ENCODE measurements at regions not wholly inside any gene's neighbourhood (a gene's known extent, or its start where the extent isn't known, plus 50 kb on each side); places are given as distances from the start of the nearest gene placed in this dataset.

GRCh38 chr5:42120070-42120469, 195.0 kb downstream of the FBXO4 start:
- Histone ChIP-seq H3K4me1 (ENCODE audit: insufficient read depth, low read length) (no peaks in the 10 kb centered on the region), H3K9me3 (ENCODE audit: insufficient read depth, low read length, severe bottlenecking) (no peaks in the 10 kb centered on the region), H3K4me2 (ENCODE audit: insufficient read depth, low read length) (no peak overlapping the region), H3K27ac (ENCODE audit: low read length) (no peak overlapping the region), H3K4me3 (ENCODE audit: low read depth in 1 of 2, low read length in 2 of 2) (no peak overlapping the region), H3K27me3 (ENCODE audit: insufficient read depth, low read length, poor library complexity) (no peaks in the 10 kb centered on the region), H3K36me3 (ENCODE audit: insufficient read depth, low read length) (no peaks in the 10 kb centered on the region), H2AFZ (ENCODE audit: low read depth, low read length) (no peak overlapping the region), H4K20me1 (ENCODE audit: insufficient read depth, low read length) (no peaks in the 10 kb centered on the region), H3K79me2 (ENCODE audit: insufficient read depth, low read length) (no peaks in the 10 kb centered on the region), H3K9ac (ENCODE audit: low read depth, low read length) (no peak overlapping the region)
- no peak for ATAC-seq (ENCODE audit: insufficient read depth, low read depth)
- no peak for DNase-seq
- TF ChIP-seq, protein P1, sequence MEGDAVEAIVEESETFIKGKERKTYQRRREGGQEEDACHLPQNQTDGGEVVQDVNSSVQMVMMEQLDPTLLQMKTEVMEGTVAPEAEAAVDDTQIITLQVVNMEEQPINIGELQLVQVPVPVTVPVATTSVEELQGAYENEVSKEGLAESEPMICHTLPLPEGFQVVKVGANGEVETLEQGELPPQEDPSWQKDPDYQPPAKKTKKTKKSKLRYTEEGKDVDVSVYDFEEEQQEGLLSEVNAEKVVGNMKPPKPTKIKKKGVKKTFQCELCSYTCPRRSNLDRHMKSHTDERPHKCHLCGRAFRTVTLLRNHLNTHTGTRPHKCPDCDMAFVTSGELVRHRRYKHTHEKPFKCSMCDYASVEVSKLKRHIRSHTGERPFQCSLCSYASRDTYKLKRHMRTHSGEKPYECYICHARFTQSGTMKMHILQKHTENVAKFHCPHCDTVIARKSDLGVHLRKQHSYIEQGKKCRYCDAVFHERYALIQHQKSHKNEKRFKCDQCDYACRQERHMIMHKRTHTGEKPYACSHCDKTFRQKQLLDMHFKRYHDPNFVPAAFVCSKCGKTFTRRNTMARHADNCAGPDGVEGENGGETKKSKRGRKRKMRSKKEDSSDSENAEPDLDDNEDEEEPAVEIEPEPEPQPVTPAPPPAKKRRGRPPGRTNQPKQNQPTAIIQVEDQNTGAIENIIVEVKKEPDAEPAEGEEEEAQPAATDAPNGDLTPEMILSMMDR (IDR thresholded peaks at IDR 0.05; ENCODE audit: borderline replicate concordance, extremely low read depth, low read length, poor library complexity, severe bottlenecking) = no peak
- no peak for TF ChIP-seq EZH2 (IDR thresholded peaks at IDR 0.05; ENCODE audit: borderline replicate concordance, low read depth, low read length, severe bottlenecking)

DNA sequence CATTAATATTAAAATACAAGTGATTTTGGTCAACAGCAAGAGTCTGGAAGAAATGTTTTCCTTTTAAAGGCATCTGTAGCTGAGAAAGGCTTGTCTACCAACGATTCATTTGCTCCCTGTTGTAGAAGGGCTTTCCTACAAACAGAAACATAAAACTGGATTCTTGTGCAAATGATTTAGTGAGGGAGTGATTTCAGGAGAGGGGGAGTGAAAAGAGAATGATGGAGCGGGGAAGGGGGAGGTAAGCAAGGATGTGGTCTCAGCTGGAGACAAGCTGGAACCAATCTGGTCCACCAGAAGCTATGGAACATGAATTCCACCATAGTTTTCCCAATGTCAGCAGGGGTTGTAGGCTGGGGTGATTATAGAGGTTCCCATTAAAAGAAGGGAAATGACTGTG, 196.3 kb downstream of the FBXO4 start:
- no peaks in the 10 kb centered on the region for H3K36me3 ChIP-seq (ENCODE audit: insufficient read depth, low read length)
- no peaks in the 10 kb centered on the region for H3K79me2 ChIP-seq (ENCODE audit: insufficient read depth, low read length)
- H3K27ac ChIP-seq (ENCODE audit: low read length) = no peak overlapping the region
- H3K27me3 ChIP-seq (ENCODE audit: insufficient read depth, low read length, poor library complexity) = no peaks in the 10 kb centered on the region
- no peak overlapping the region for H3K9ac ChIP-seq (ENCODE audit: low read depth, low read length)
- H4K20me1 ChIP-seq (ENCODE audit: insufficient read depth, low read length) = no peaks in the 10 kb centered on the region
- ATAC-seq (ENCODE audit: insufficient read depth, low read depth) = no peak
- no peak overlapping the region for H3K4me3 ChIP-seq (ENCODE audit: low read depth in 1 of 2, low read length in 2 of 2)
- no peaks in the 10 kb centered on the region for H3K4me1 ChIP-seq (ENCODE audit: insufficient read depth, low read length)
- H3K4me2 ChIP-seq (ENCODE audit: insufficient read depth, low read length) = no peak overlapping the region
- TF ChIP-seq, protein P1 (IDR thresholded peaks at IDR 0.05; ENCODE audit: borderline replicate concordance, extremely low read depth, low read length, poor library complexity, severe bottlenecking) = no peak
- no peak for TF ChIP-seq EZH2 (IDR thresholded peaks at IDR 0.05; ENCODE audit: borderline replicate concordance, low read depth, low read length, severe bottlenecking)
- no peaks in the 10 kb centered on the region for H3K9me3 ChIP-seq (ENCODE audit: insufficient read depth, low read length, severe bottlenecking)
- no peak overlapping the region for H2AFZ ChIP-seq (ENCODE audit: low read depth, low read length)
- no peak for DNase-seq

- H3K9me3 ChIP-seq (ENCODE audit: insufficient read depth, low read length, severe bottlenecking) = no peaks in the 10 kb centered on the region
- no peaks in the 10 kb centered on the region for H4K20me1 ChIP-seq (ENCODE audit: insufficient read depth, low read length)
- no peak overlapping the region for H3K9ac ChIP-seq (ENCODE audit: low read depth, low read length)
- H3K4me3 ChIP-seq (ENCODE audit: low read depth in 1 of 2, low read length in 2 of 2) = no peak overlapping the region
- TF ChIP-seq EZH2 (IDR thresholded peaks at IDR 0.05; ENCODE audit: borderline replicate concordance, low read depth, low read length, severe bottlenecking) = no peak
- TF ChIP-seq, protein P1 (IDR thresholded peaks at IDR 0.05; ENCODE audit: borderline replicate concordance, extremely low read depth, low read length, poor library complexity, severe bottlenecking) = no peak
- H3K79me2 ChIP-seq (ENCODE audit: insufficient read depth, low read length) = no peaks in the 10 kb centered on the region
- H3K27me3 ChIP-seq (ENCODE audit: insufficient read depth, low read length, poor library complexity) = no peaks in the 10 kb centered on the region
- H3K36me3 ChIP-seq (ENCODE audit: insufficient read depth, low read length) = no peaks in the 10 kb centered on the region
- H3K4me2 ChIP-seq (ENCODE audit: insufficient read depth, low read length) = no peak overlapping the region
- DNase-seq = no peak
- no peaks in the 10 kb centered on the region for H3K4me1 ChIP-seq (ENCODE audit: insufficient read depth, low read length)
- H2AFZ ChIP-seq (ENCODE audit: low read depth, low read length) = no peak overlapping the region
- no peak overlapping the region for H3K27ac ChIP-seq (ENCODE audit: low read length)
- no peak for ATAC-seq (ENCODE audit: insufficient read depth, low read depth)
Observed at GRCh38 chr5:42131081-42131480, 206.0 kb downstream of the FBXO4 start.

DNA sequence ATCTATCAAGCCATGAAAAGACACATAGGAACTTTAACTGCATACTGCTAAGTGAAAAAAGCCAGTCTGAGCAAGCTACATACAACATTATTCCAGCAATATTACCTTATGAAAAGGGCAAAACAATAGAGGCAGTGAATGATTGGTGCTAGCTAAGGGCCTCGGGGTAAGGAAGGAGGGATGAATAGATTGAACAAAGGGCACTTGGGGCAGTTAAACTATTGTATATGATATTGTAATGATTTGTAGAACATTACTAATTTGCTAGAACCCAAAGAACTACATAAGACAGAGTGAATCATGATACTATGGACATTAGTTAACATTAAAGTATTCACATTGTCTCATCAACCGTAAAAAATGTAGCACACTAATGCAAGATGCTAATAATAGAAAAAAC, 218.3 kb downstream of the FBXO4 start:
- H3K27me3 ChIP-seq (ENCODE audit: insufficient read depth, low read length, poor library complexity) = no peaks in the 10 kb centered on the region
- H3K36me3 ChIP-seq (ENCODE audit: insufficient read depth, low read length) = no peaks in the 10 kb centered on the region
- TF ChIP-seq, protein P1 (IDR thresholded peaks at IDR 0.05; ENCODE audit: borderline replicate concordance, extremely low read depth, low read length, poor library complexity, severe bottlenecking) = no peak
- no peak for TF ChIP-seq EZH2 (IDR thresholded peaks at IDR 0.05; ENCODE audit: borderline replicate concordance, low read depth, low read length, severe bottlenecking)
- ATAC-seq (ENCODE audit: insufficient read depth, low read depth) (no peak), DNase-seq (no peak)
- no peaks in the 10 kb centered on the region for H3K4me1 ChIP-seq (ENCODE audit: insufficient read depth, low read length)
- no peak overlapping the region for H3K27ac ChIP-seq (ENCODE audit: low read length)
- H2AFZ ChIP-seq (ENCODE audit: low read depth, low read length) = no peak overlapping the region
- H4K20me1 ChIP-seq (ENCODE audit: insufficient read depth, low read length) = no peaks in the 10 kb centered on the region
- H3K4me2 ChIP-seq (ENCODE audit: insufficient read depth, low read length) = no peak overlapping the region
- no peaks in the 10 kb centered on the region for H3K79me2 ChIP-seq (ENCODE audit: insufficient read depth, low read length)
- H3K9me3 ChIP-seq (ENCODE audit: insufficient read depth, low read length, severe bottlenecking) = no peaks in the 10 kb centered on the region
- no peak overlapping the region for H3K9ac ChIP-seq (ENCODE audit: low read depth, low read length)
- no peak overlapping the region for H3K4me3 ChIP-seq (ENCODE audit: low read depth in 1 of 2, low read length in 2 of 2)
